Body of pancreas (tissue), 4 donors: ENCODE measurements at regions not wholly inside any gene's neighbourhood (a gene's known extent, or its start where the extent isn't known, plus 50 kb on each side); places are given as distances from the start of the nearest gene placed in this dataset.

Experiments
- ATAC-seq: fragments of 150-250 bp; one replicate; pipeline ENCODE4 v1.9.1; 2016
- DNase-seq, 4 donors: peaks; one replicate each; pipeline ENCODE4 v3.0.0-alpha.2; 2019
- H3K27ac ChIP-seq, 4 donors: fragments of 200-600 bp; sonication (generic); 1 replicate in 3 of 4; 2 replicates in 1 of 4; pipeline versions ENCODE4 v1.5.1 to v1.6.1; 2016 to 2019; ENCODE audit warnings: mild to moderate bottlenecking in 1 of 4, mixed read lengths in 1 of 4, moderate library complexity in 1 of 4
- H3K27me3 ChIP-seq, 2 donors: fragments of 200-600 bp; sonication (generic); one replicate each; pipeline ENCODE4 v1.6.0; 2016; ENCODE audit warnings: mild to moderate bottlenecking in 1 of 2
- H3K36me3 ChIP-seq, 2 donors: fragments of 200-600 bp; sonication (generic); replicated peaks in 1 of 2; 2 replicates each; pipeline ENCODE4 v1.5.1; 2016; ENCODE audit warnings: low read depth in 2 of 2; ENCODE audit not compliant: insufficient read depth in 1 of 2
- H3K4me1 ChIP-seq: fragments of 200-600 bp; sonication (generic); one replicate; pipeline ENCODE4 v1.6.0; 2016
- H3K4me3 ChIP-seq, 2 donors: fragments of 200-600 bp; sonication (generic); 1 replicate in 1 of 2; 2 replicates in 1 of 2; pipeline ENCODE4 v1.5.1; 2016 to 2019
- H3K9me3 ChIP-seq, 3 donors: fragments of 200-600 bp; sonication (generic); 1 replicate in 2 of 3; 2 replicates in 1 of 3; pipeline ENCODE4 v1.5.1; 2016
- CTCF ChIP-seq, 7 experiments: fragments of 450-650 bp in 4 of 7; fragments of 200-600 bp in 3 of 7; sonication (generic) in 3 of 7; IDR thresholded peaks; one replicate each; pipeline ENCODE4 v1.5.1; 2016 to 2019; ENCODE audit warnings: antibody characterized with exemption in 7 of 7
- POLR2A ChIP-seq, 3 donors: fragments of 450-650 bp; IDR thresholded peaks; one replicate each; pipeline ENCODE4 v1.6.1; 2016; ENCODE audit warnings: antibody characterized with exemption in 3 of 3, mild to moderate bottlenecking in 2 of 3
- WGBS, 2 donors: methylation state at CpG; one replicate each; pipeline ENCODE4 v1.1.5; 2017; 5-methylcytosine and 5-hydroxymethylcytosine counted together
- intact Hi-C: fragments of 100-400 bp; cut with DNase I; formaldehyde crosslinking; loops from one replicate; pipeline ENCODE4 v1.15.1; 2023

GRCh38 chr9:135372501-135373008, 107.0 kb upstream of the PPP1R26 start:
- no peak overlapping the region for H3K27ac ChIP-seq
- ATAC-seq (no peak), DNase-seq (no peak)
- no peaks in the 10 kb centered on the region for H3K4me1 ChIP-seq
- TF ChIP-seq CTCF (IDR thresholded peaks at IDR 0.05) (no peak), POLR2A (IDR thresholded peaks at IDR 0.05) (no peak)
- no peaks in the 10 kb centered on the region for H3K36me3 ChIP-seq
- no peak overlapping the region for H3K4me3 ChIP-seq
- H3K27me3 ChIP-seq = no peaks in the 10 kb centered on the region
- WGBS, 2 donors = 62 to 65% methylated on average over 12 to 21 of the region's 21 CpGs
- intact Hi-C loops = no loop called here
- H3K9me3 ChIP-seq = no peaks in the 10 kb centered on the region

- intact Hi-C loops = no loop called here
- H3K27me3 ChIP-seq = no peaks in the 10 kb centered on the region
Measured at GRCh38 chr9:135373151-135373685, 106.4 kb upstream of the PPP1R26 start.

GRCh38 chr9:135373820-135374219, 105.8 kb upstream of the PPP1R26 start:
- WGBS, 2 donors = 17 to 32% methylated on average over 8 to 9 of the region's 10 CpGs
- DNase-seq (no peak), ATAC-seq (no peak)
- Histone ChIP-seq H3K9me3 (no peaks in the 10 kb centered on the region), H3K36me3 (no peaks in the 10 kb centered on the region), H3K27ac (no peak overlapping the region), H3K4me1 (no peaks in the 10 kb centered on the region), H3K4me3 (no peak overlapping the region), H3K27me3 (no peaks in the 10 kb centered on the region)
- intact Hi-C loops = no loop called here
- no peak for TF ChIP-seq CTCF (IDR thresholded peaks at IDR 0.05)
- TF ChIP-seq POLR2A (IDR thresholded peaks at IDR 0.05) = no peak

More at GRCh38 chr9:135373151-135373685, 106.4 kb upstream of the PPP1R26 start:
- no peaks in the 10 kb centered on the region for H3K4me1 ChIP-seq
- 73 to 80% methylated on average over 16 to 22 of the region's 22 CpGs for WGBS, 2 donors
- H3K9me3 ChIP-seq = no peaks in the 10 kb centered on the region
- no peaks in the 10 kb centered on the region for H3K36me3 ChIP-seq
- no peak for DNase-seq
- no peak overlapping the region for H3K4me3 ChIP-seq
- ATAC-seq = no peak
- no peak overlapping the region for H3K27ac ChIP-seq
- no peak for TF ChIP-seq POLR2A (IDR thresholded peaks at IDR 0.05)
- no peak for TF ChIP-seq CTCF (IDR thresholded peaks at IDR 0.05)

- H3K27me3 ChIP-seq = no peaks in the 10 kb centered on the region
- no peaks in the 10 kb centered on the region for H3K4me1 ChIP-seq
- TF ChIP-seq POLR2A (IDR thresholded peaks at IDR 0.05) (no peak), CTCF (IDR thresholded peaks at IDR 0.05) (no peak)
- H3K9me3 ChIP-seq = no peaks in the 10 kb centered on the region
- DNase-seq (no peak), ATAC-seq (no peak)
- H3K36me3 ChIP-seq = no peaks in the 10 kb centered on the region
- WGBS, 2 donors = 32 to 35% methylated on average over 6 to 8 of the region's 8 CpGs
- intact Hi-C loops = no loop called here
- no peak overlapping the region for H3K27ac ChIP-seq
- no peak overlapping the region for H3K4me3 ChIP-seq
Measured at GRCh38 chr9:135374591-135374990, 105.0 kb upstream of the PPP1R26 start.

GRCh38 chr9:135375001-135375400, 104.6 kb upstream of the PPP1R26 start:
- no peak for DNase-seq
- no peaks in the 10 kb centered on the region for H3K4me1 ChIP-seq
- no peaks in the 10 kb centered on the region for H3K27me3 ChIP-seq
- no peak overlapping the region for H3K4me3 ChIP-seq
- ATAC-seq = no peak
- H3K9me3 ChIP-seq = no peaks in the 10 kb centered on the region
- TF ChIP-seq POLR2A (IDR thresholded peaks at IDR 0.05) (no peak), CTCF (IDR thresholded peaks at IDR 0.05) (no peak)
- H3K36me3 ChIP-seq = no peaks in the 10 kb centered on the region
- intact Hi-C loops = no loop called here
- H3K27ac ChIP-seq = no peak overlapping the region
- 46 to 65% methylated on average over 3 to 17 of the region's 17 CpGs for WGBS, 2 donors
